Psoas muscle (tissue), 7 donors: ENCODE measurements at regions not wholly inside any gene's neighbourhood (a gene's known extent, or its start where the extent isn't known, plus 50 kb on each side); places are given as distances from the start of the nearest gene placed in this dataset.

ENCODE experiments used
- ATAC-seq, 4 donors: fragments of 200-7000 bp; cut with Tn5 transposase; one replicate each; pipeline ENCODE4 v1.9.1; 2020; ENCODE audit warnings: moderate library complexity in 3 of 4, mild to moderate bottlenecking in 2 of 4
- DNase-seq, 2 donors: peaks; one replicate each; pipeline ENCODE4 v3.0.0-alpha.2; 2020
- H3K27ac ChIP-seq: fragments of 200-600 bp; one replicate; pipeline ENCODE4 v1.8.0; 2022
- H3K27me3 ChIP-seq, 3 donors: fragments of 200-600 bp in 1 of 3; one replicate each; pipeline versions ENCODE4 v1.6.1 to v1.8.0; 2013 to 2022; ENCODE audit warnings: low read length in 2 of 3, mild to moderate bottlenecking in 2 of 3, moderate library complexity in 1 of 3; ENCODE audit not compliant: insufficient read depth in 3 of 3
- H3K36me3 ChIP-seq, 2 donors: fragments of 200-600 bp in 1 of 2; one replicate each; pipeline versions ENCODE4 v1.6.1 to v1.8.0; 2013 to 2022; ENCODE audit warnings: low read depth in 1 of 2, mild to moderate bottlenecking in 1 of 2, moderate library complexity in 1 of 2; ENCODE audit not compliant: insufficient read depth in 1 of 2
- H3K4me1 ChIP-seq: fragments of 200-600 bp; one replicate; pipeline ENCODE4 v1.8.0; 2022
- H3K4me3 ChIP-seq: fragments of 200-600 bp; one replicate; pipeline ENCODE4 v1.8.0; 2022; ENCODE audit warnings: mild to moderate bottlenecking
- H3K9me3 ChIP-seq: fragments of 200-600 bp; one replicate; pipeline ENCODE4 v1.8.0; 2022
- WGBS, 3 donors: extraction: QIAGEN DNeasy Blood & Tissue Kit; methylation state at CpG; one replicate each; pipeline versions ENCODE4 v1.1.6 to v1.1.7; 2013; 5-methylcytosine and 5-hydroxymethylcytosine counted together
- intact Hi-C, 2 donors: fragments of 100-400 bp; cut with DNase I; formaldehyde crosslinking; loops; one replicate each; pipeline versions ENCODE4 v1.11.0 to v1.14.2; 2022
- TF ChIP-seq, protein P1 (sequence below): fragments of 200-600 bp; IDR thresholded peaks from one replicate; pipeline ENCODE4 v1.8.0; 2022; ENCODE audit warnings: antibody characterized with exemption
- donor health status: healthy with polysubstance abuse.
- donor health status: DM: no; HTN: no; CAD: no; lungs with moderate emphysema.
- donor health status: Bipolar disorder and iron deficiency.
- donor health status: healthy.
- donor health status: DM: yes; HTN: yes; CAD: no.
- donor health status: DM: no; HTN: no; CAD: no.
- donor health status: DM: yes; HTN: yes; CAD: no.

DNA sequence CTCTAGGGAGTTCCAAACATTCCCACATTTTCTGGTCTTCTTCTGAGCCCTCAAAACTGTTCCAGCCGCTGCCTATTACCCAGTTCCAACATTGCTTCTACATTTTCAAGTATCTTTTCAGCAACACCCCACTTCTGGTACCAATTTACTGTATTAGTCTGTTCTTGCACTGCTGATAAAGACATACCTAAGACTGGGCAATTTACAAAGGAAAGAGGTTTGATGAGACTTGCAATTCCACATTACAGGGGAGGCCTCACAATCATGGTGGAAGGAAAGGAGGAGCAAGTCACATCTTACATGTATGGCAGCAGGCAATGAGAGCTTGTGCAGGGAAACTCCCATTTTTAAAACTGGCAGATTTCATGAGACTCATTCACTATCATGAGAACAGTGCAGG, 629.1 kb upstream of the NR2F2 start:
- WGBS, 3 donors = 76 to 85% (median 84%) methylated on average over 1 of the region's 1 CpG
- H3K4me1 ChIP-seq = no peaks in the 10 kb centered on the region

DNA sequence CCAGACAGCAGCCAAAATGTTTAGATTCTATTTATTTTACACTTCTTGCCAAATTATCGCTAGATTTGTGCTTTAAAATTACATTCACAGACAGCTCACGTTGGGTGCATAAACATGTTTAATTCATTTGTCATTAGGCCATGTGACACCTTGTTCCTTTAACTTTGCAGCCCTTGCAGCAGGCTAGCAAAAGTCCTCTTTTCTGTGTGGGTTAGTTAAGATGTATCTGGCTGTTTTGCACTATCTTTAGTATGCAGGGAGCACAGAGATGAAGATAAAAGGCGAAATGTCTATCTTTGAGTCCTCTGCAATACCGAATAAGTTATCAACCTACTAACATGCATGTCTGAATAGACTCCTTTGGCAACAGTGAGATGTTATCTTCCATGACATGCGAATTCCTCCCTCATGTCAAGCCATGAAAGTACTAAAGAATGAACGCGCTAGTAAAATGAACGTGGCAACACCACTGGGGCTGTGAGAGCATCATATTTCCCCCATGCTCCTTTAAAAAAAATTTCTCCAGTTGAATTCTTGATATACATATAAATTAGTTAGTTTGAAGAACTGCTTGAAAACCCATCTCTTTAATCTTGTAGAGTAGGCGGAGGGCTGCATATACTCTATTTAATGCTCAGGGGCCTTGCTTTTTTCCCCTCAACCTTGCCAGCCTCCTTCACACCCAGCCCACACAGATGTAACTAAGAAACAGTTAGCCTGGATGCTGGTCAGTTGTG, 620.4 kb upstream of the NR2F2 start:
- 78 to 81% (median 80%) methylated on average over 9 of the region's 9 CpGs for WGBS, 3 donors
- DNase-seq = no peak
- H3K27me3 ChIP-seq = no peaks in the 10 kb centered on the region

More for the DNA sequence above, 629.1 kb upstream of the NR2F2 start:
- Histone ChIP-seq H3K9me3 (peaks cover 12% of the 10 kb centered on the region), H3K27me3 (no peaks in the 10 kb centered on the region), H3K27ac (no peak overlapping the region), H3K36me3 (no peaks in the 10 kb centered on the region), H3K4me3 (no peak overlapping the region)
- intact Hi-C loops = no loop called here
- DNase-seq = no peak
- TF ChIP-seq, protein P1, sequence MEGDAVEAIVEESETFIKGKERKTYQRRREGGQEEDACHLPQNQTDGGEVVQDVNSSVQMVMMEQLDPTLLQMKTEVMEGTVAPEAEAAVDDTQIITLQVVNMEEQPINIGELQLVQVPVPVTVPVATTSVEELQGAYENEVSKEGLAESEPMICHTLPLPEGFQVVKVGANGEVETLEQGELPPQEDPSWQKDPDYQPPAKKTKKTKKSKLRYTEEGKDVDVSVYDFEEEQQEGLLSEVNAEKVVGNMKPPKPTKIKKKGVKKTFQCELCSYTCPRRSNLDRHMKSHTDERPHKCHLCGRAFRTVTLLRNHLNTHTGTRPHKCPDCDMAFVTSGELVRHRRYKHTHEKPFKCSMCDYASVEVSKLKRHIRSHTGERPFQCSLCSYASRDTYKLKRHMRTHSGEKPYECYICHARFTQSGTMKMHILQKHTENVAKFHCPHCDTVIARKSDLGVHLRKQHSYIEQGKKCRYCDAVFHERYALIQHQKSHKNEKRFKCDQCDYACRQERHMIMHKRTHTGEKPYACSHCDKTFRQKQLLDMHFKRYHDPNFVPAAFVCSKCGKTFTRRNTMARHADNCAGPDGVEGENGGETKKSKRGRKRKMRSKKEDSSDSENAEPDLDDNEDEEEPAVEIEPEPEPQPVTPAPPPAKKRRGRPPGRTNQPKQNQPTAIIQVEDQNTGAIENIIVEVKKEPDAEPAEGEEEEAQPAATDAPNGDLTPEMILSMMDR = no peak
- no peak for ATAC-seq

DNA sequence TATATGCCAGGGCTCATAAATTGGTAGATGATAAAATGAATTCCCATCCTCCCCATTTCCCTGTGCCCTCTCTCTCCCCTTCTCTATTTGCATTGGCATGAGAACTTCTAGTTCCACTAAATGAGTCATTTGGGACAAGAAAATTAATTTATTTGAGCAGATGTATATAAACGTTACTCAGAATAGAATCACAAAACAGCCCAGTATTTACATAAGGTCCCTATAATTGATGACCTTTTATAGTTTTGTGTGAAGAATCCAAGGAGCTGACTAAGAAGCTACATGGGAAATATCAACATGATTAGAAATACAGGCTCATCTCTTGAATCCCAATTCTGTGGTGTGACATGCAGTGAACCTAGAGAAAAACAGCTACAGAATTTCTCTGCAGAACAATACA, 617.7 kb upstream of the NR2F2 start:
- no peak for DNase-seq
- TF ChIP-seq, protein P1 = no peak
- no peaks in the 10 kb centered on the region for H3K36me3 ChIP-seq
- no peak overlapping the region for H3K27ac ChIP-seq
- intact Hi-C loops = no loop called here
- H3K4me3 ChIP-seq = no peak overlapping the region
- H3K27me3 ChIP-seq = no peaks in the 10 kb centered on the region
- WGBS, 3 donors = 23 to 47% (median 42%) methylated on average over 1 of the region's 1 CpG
- no peaks in the 10 kb centered on the region for H3K4me1 ChIP-seq
- H3K9me3 ChIP-seq = no peaks in the 10 kb centered on the region
- ATAC-seq = no peak

More for the DNA sequence above, 620.4 kb upstream of the NR2F2 start:
- no peaks in the 10 kb centered on the region for H3K9me3 ChIP-seq
- no peaks in the 10 kb centered on the region for H3K4me1 ChIP-seq
- ATAC-seq = no peak
- no peaks in the 10 kb centered on the region for H3K36me3 ChIP-seq
- TF ChIP-seq, protein P1 = no peak
- intact Hi-C loops = no loop called here
- no peak overlapping the region for H3K27ac ChIP-seq
- H3K4me3 ChIP-seq = no peak overlapping the region

DNA sequence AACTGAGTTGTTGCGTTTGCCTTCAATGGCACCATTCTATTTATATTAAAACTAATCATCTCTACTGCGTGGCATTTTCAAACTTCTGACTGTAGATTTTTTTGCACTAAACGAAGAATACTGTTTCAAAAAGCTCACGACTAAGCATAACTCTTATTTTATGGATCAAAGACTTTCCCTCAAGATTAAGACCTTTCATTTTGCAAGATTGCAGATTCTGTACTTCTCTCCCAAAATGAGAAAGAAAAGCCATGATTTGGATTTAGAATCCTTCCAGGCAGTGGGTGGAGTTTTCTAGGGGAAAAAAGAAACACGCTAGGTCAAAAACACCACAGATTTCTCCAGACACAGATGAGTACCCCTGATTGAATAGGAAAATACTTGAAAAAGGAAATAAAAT, 617.2 kb upstream of the NR2F2 start:
- WGBS, 3 donors = 59 to 67% (median 59%) methylated on average over 5 of the region's 5 CpGs

More for the DNA sequence above, 617.2 kb upstream of the NR2F2 start:
- Histone ChIP-seq H3K4me1 (no peaks in the 10 kb centered on the region), H3K27me3 (no peaks in the 10 kb centered on the region), H3K9me3 (no peaks in the 10 kb centered on the region), H3K36me3 (no peaks in the 10 kb centered on the region), H3K4me3 (no peak overlapping the region), H3K27ac (no peak overlapping the region)
- intact Hi-C loops = no loop called here
- DNase-seq (no peak), ATAC-seq (no peak)
- TF ChIP-seq, protein P1 = no peak
